Breast epithelium (tissue), 3 donors: ENCODE measurements at regions not wholly inside any gene's neighbourhood (a gene's known extent, or its start where the extent isn't known, plus 50 kb on each side); places are given as distances from the start of the nearest gene placed in this dataset.
"Not testable (repeated sequence)": the region's sequence is repeated elsewhere in the genome, so short reads cannot be mapped to it uniquely, and the experiment has no call there.

Experiments
- POLR2A ChIP-seq: fragments of 450-650 bp; IDR thresholded peaks from one replicate; pipeline ENCODE4 v1.6.1; 2016; ENCODE audit warnings: antibody characterized with exemption, mild to moderate bottlenecking, moderate library complexity
- TF ChIP-seq, protein P1 (sequence below), 3 donors: fragments of 450-650 bp; IDR thresholded peaks; one replicate each; pipeline ENCODE4 v1.5.1; 2016 to 2017; ENCODE audit warnings: antibody characterized with exemption in 3 of 3, mild to moderate bottlenecking in 3 of 3, moderate library complexity in 3 of 3

DNA sequence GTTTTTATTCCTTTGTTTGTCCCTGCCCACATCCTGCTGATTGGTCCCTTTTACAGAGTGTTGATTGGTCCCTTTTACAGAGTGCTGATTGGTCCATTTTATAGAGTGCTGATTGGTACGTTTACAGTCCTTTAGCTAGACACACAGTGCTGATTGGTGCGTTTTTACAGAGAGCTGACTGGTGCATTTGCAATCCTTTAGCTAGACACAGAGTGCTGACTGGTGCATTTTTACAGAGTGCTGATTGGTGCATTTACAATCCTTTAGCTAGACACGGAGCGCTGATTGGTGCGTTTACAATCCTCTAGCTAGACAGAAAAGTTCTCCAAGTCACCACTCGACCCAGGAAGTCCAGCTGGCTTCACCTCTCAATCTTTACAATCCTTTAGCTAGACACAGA is 330.4 kb downstream of the NAF1 start:
- TF ChIP-seq, protein P1, sequence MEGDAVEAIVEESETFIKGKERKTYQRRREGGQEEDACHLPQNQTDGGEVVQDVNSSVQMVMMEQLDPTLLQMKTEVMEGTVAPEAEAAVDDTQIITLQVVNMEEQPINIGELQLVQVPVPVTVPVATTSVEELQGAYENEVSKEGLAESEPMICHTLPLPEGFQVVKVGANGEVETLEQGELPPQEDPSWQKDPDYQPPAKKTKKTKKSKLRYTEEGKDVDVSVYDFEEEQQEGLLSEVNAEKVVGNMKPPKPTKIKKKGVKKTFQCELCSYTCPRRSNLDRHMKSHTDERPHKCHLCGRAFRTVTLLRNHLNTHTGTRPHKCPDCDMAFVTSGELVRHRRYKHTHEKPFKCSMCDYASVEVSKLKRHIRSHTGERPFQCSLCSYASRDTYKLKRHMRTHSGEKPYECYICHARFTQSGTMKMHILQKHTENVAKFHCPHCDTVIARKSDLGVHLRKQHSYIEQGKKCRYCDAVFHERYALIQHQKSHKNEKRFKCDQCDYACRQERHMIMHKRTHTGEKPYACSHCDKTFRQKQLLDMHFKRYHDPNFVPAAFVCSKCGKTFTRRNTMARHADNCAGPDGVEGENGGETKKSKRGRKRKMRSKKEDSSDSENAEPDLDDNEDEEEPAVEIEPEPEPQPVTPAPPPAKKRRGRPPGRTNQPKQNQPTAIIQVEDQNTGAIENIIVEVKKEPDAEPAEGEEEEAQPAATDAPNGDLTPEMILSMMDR (IDR thresholded peaks at IDR 0.05), result not testable (repeated sequence)
- not testable (repeated sequence) for TF ChIP-seq POLR2A
